H54 (cell line): ENCODE measurements at regions not wholly inside any gene's neighbourhood (a gene's known extent, or its start where the extent isn't known, plus 50 kb on each side); places are given as distances from the start of the nearest gene placed in this dataset.
A peak's percentile ranks its signal among the peaks of the same experiment; 100 is the strongest.

Experiments
- DNase-seq: peaks from one replicate; pipeline ENCODE4 v3.0.0; 2011; ENCODE audit warnings: low spot score, mixed read lengths; ENCODE audit not compliant: insufficient read length
- FAIRE-seq: peaks from 3 replicates; lab custom pipeline; 2011; peaks lifted over from hg19 to GRCh38; lab: Jason Lieb, UNC
- POLR2A ChIP-seq: IDR thresholded peaks from 2 replicates; pipeline ENCODE4 v1.6.1; 2011; ENCODE audit warnings: low read depth, mild to moderate bottlenecking, low read length

DNA sequence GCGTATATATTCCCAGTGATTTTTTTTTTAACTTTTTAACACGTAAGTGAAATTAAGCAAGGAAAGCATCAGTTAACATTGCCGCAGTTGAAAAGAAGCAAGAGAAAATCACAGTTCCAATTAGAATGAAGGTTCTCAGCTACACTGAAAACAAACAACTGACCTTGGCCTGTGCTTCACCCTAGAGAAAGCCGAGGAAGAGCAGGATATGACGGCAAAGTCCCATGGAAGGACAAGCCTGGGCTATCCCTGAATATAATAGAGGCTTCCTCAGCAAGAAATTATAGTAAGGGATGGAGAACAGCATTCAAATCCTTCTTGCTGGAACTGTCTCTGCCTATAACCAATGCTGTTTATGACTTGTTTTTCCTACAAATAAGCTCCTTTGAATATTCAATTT, 83.0 kb upstream of the INHBA start:
- FAIRE-seq (no peak), DNase-seq (no peak)
- no peak for TF ChIP-seq POLR2A

DNA sequence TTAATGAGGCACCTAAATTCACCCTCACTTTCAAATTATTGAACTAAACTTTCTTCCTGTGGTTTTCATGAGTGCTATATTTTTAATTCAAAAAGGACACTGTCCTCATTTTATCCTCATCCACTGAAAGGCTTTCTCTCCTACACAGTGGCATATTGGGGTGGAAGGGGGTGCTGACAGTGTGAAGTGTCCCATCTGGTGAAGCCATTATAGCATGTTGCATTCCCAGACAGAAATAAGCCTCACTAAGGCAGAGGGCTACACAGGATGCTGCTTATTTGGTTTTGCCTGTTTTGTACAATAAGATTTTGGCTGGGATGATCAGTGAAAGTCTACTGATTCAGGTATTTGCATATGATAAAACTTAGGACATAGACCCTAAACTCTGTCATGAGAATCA, 82.4 kb upstream of the INHBA start:
- DNase-seq = no peak
- FAIRE-seq = no peak
- TF ChIP-seq POLR2A = no peak

DNA sequence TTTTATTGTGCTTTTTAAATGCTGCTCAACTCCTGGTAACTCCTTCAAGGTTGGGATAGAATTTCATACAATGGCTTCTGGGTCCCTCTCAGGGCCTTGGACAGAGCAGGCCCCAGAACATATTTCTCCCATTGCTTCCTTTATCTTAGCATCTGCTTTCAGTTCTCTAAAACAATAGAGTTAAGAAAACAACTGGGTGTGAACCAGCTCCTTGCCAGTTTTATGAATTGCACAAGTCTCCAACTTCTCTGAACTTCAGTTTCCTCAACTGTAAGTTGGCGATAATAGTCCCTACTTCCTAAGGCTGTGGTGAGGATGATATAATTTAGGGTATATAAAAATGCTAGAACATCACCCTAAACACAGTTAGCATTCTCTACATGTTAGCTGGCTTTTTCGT, 77.0 kb upstream of the INHBA start:
- FAIRE-seq (no peak), DNase-seq (no peak)

DNA sequence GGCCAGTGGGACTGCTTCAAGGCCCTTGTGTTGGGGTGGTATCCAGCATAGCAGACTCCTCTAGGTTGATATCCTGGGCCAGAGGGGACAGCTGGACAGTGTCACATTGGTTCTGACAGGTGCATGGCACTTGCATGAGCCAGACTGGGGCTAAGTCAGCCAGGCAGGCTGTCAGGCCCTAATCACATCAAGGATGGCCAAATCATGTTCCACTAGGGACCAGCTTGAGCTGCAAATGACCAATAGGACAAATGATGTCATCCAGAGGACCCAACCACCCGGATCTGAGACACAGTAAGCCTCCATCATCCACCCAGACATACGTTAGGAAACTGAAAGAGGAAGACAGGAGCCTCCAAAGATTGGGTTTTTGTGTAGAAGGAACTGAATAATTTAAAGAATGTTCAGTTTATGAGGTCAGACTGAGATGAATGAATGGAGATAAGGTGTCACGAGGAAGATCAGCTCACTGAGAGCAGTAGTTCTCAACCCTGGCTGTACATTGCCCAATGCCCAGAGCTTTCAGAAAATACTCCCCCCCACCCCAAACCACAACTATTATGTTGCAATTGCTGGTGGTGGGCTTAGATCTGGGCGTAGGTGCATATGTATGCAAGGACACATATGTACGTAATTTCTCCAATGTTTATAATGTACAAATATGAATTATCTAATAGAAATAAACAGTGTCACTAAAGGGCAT, 75.2 kb upstream of the INHBA start:
- TF ChIP-seq POLR2A = peak; percentile 9; the same call in 1 of the 2 replicates
- no peak for DNase-seq
- no peak for FAIRE-seq

More for the DNA sequence above, 77.0 kb upstream of the INHBA start:
- no peak for TF ChIP-seq POLR2A

DNA sequence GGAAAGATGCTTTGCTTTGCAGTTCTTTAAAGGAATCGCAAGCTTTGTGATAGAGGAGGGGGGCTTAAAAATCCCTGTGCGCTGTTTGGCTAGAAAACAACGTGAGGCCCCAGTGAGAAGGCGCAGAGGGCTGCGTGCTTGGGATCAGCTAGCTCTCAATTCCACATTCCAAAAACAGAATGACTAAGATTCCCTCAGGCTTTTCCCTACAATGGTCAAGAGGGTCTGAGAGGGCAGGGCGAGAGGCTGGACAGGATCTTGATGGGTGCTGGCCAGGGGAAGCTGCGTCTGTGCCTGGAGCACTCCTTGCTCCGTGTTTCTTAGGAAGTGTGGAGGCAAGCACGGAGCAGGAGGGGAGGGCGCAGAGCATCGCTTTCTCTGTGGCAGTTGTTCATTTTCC, 72.1 kb upstream of the INHBA start:
- no peak for TF ChIP-seq POLR2A
- DNase-seq = no peak
- FAIRE-seq = no peak

DNA sequence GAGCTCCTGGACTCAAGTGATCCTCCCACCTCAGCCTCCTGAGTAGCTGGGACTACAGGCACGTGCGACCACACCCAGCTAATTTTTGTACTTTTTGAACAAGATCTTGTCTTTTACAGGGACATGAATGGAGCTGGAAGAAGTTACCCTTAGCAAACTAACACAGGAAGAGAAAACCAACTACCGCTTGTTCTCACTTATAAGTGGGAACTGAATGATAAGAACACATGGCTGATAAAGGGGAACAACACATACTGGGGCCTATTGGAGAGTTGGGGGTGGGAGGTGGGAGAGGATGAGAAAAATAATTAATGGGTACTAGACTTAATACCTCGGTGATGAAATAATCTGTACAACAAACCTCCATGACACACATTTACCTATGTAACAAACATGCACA, 70.9 kb upstream of the INHBA start:
- DNase-seq = no peak
- FAIRE-seq = no peak
- TF ChIP-seq POLR2A = no peak

DNA sequence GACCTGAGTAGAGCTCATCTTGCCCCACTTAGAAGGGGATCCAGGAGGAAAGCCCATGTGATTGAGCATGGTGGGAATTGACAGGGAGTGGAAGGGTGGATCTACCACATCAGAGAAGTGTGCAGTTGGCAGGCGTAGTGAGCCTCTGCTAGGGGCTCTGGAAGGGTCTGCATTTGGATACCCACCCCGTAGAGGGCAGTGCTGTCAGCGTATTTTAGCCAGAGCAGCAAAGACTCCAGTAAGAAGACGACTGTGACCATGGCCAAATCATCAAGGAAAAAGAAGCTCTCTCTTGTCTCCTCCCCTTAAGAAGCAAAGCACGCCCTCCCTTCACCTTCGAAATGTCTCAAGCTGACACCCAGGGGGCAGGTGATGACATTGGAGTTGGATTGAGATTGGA, 68.8 kb upstream of the INHBA start:
- FAIRE-seq = no peak
- no peak for TF ChIP-seq POLR2A
- DNase-seq = no peak

DNA sequence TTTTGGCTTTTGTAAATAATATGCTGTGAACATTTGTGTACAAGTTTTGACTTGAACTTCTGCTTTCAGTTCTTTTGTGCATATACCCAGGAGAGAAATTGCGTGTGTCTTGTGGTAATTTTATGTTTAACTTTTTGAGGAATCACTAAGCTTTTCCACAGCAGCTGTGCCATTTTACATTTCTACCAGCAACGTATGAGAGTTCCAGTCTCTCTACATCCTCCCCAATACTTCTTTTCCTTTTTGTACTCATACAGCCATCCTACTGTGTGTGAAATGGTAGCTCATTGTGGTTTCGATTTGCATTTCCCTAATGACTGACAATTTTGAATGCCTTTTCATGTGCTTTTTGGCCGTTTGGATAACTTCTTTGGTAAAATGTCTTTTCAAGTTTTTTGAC, 66.3 kb upstream of the INHBA start:
- DNase-seq (no peak), FAIRE-seq (no peak)
- TF ChIP-seq POLR2A = no peak

DNA sequence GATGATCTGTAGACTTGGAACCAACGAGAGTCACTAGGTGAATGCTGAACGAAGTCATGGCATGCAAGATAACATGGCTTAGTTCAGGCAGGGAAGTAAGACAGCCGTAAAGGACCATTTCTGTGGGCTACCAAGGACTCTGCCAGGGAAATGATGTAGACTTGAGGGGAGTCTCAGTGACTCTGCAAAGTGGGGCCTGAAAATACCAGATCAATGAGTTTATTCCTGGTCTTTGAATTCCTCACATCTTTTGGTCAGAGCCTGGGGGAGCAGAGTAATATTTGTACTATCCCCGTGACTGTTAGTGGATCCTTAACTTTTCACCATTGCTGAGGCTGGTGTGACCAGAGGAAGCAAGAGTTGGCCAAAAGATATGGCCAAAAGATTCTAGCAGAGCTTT, 60.7 kb upstream of the INHBA start:
- TF ChIP-seq POLR2A = no peak
- FAIRE-seq (no peak), DNase-seq (no peak)

DNA sequence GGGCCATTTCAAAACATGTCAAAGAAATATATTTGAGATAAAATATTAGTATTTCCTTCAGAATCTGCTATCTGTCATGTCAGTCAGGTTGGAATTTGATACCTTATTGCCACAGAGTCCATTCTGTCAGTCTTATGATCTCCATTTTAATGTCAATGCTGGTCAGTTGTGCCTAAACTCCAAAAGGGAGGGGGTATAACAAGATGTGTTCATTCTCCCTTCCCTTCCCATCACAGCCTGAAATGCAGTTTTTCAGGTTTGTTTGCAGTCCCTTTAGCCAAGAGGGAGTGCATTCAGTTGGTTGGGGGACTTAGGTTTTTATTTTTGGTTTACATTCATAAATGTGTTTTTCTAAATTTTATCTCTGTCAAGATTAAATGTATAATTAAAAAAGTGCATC, 59.8 kb upstream of the INHBA start:
- TF ChIP-seq POLR2A = no peak
- DNase-seq (no peak), FAIRE-seq (no peak)

DNA sequence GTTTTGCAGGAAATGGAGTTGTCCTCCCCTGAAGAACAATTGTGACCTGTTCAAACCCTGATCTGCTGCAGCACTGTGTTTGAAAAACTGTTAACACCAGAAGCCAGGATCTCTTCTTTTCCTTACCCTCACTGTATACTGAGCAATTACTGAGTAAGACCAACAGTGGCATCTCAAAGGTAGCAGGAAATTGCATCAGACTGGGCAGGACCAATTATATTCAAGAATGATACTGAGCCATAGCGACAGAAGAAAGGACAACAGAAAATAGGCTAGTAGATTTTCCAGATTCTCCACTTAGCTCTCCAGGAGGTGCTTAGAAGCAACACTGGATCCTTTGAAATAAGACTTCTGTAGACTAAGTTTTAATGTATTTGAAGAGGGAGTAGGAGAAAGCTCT, 57.4 kb upstream of the INHBA start:
- FAIRE-seq (no peak), DNase-seq (no peak)
- TF ChIP-seq POLR2A = no peak

DNA sequence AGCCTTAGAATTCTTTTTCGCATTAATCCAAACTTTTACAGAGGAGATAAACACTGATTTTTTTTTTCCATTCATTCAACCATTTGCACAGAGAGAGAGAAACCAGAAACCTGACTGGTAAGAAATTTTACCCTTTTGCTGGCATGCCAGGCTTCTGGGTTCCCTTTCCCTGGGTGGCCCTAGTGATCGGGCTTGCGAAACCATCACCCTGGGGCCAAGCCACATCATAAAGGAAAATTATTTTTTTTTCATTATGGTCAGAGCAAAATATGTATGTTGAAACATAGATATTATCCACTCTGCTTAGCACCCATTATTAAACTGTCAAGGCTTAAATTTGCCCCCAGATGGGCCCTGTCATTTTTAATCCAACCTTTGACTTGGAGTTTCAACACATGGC, 55.4 kb upstream of the INHBA start:
- no peak for FAIRE-seq
- no peak for DNase-seq

DNA sequence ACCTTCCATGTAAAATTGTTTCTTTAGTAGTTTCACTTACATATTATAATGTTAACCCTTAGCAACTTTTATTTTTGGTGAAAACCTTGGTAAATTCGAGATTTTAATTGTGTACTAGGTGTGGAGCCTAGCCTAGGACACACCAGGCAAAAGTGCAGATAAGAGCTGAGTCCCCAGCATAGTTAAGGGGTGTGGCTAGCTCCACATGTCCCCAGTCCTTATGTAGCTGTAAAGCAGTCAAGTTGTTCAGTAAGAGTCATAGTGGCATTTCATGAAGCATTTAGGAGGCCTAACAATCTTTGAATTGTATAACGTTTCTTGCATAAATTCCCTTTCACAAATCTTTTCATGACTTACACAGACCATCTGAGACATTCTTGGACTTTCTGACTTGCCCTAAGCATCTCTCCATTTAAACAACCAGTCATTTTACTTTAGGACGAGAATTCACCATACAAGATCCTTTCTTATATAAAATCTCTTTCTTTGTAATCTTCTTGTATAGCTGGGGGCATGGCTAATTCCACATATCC, 53.8 kb upstream of the INHBA start:
- DNase-seq (no peak), FAIRE-seq (no peak)
- TF ChIP-seq POLR2A = no peak

More for the DNA sequence above, 55.4 kb upstream of the INHBA start:
- TF ChIP-seq POLR2A = no peak

DNA sequence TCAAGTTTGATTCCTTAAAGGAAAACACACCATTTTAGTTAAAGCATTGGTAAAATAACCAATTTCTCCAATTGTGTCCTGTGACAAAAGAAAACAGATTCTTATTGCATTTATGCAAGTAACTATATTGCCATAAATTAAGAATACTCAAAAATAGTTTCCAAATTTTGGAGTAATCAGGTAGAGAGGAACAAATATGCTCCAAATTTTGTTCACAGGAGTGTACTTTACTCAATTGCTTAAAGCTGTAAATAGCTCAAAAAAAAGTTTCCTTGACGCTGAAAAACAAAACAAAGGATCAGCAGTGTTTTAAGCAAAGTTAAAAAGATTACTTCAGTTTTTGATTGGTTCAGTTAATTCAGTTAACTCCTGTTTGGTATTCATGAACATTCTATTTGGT, 52.2 kb upstream of the INHBA start:
- TF ChIP-seq POLR2A = no peak

DNA sequence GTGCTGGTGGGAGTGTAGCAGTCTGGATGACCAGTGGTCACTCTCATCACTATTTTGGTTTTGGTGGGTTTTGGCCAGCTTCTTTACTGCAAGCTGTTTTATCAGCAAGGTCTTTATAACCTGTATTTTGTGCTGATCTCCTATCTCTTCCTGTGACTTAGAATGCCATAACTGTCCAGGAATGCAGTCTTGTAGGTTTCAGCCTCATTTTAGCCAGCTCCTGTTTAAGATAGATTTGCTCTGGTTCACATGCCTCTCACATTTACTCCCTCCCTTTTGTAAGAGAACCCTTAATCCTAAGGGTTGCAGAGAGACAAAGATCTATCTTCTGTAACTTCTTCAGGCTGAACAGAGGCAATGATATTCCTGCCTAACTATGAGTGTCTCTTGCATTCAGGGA, 51.2 kb upstream of the INHBA start:
- DNase-seq = no peak
- FAIRE-seq = no peak
- TF ChIP-seq POLR2A = no peak

More for the DNA sequence above, 52.2 kb upstream of the INHBA start:
- no peak for DNase-seq
- FAIRE-seq = no peak
